Endothelial cell of umbilical vein (primary cell): ENCODE measurements at regions not wholly inside any gene's neighbourhood (a gene's known extent, or its start where the extent isn't known, plus 50 kb on each side); places are given as distances from the start of the nearest gene placed in this dataset.

Experiments used
- CTCF ChIP-seq, 2 donors: IDR thresholded peaks; 1 replicate in 1 of 2; 2 replicates in 1 of 2; pipeline ENCODE4 v1.5.1; 2011; ENCODE audit warnings: low read length in 2 of 2, mild to moderate bottlenecking in 2 of 2, moderate library complexity in 2 of 2, control low read depth in 1 of 2, inconsistent platforms in 1 of 2, low read depth in 1 of 2; ENCODE audit not compliant: insufficient read depth in 1 of 2; ENCODE audit errors: extremely low read depth in 1 of 2
- MYC ChIP-seq: IDR thresholded peaks from one replicate; pipeline ENCODE4 v1.6.1; 2011; ENCODE audit warnings: mild to moderate bottlenecking, low read depth, low read length

GRCh38 chr10:79017882-79018520, 50.8 kb upstream of the ZMIZ1 start:
- TF ChIP-seq CTCF (IDR thresholded peaks at IDR 0.05; ENCODE audit: extremely low read depth in 1 of 2, insufficient read depth in 1 of 2, low read depth in 1 of 2, low read length in 2 of 2) (no peak), MYC (no peak)
